HG02943 (cell line): ENCODE measurements at regions not wholly inside any gene's neighbourhood (a gene's known extent, or its start where the extent isn't known, plus 50 kb on each side); places are given as distances from the start of the nearest gene placed in this dataset.

Experiments used
- ATAC-seq: cut with Tn5 transposase; IDR thresholded peaks from one replicate; pipeline ENCODE4 v1.9.1; 2021; ENCODE audit warnings: mild to moderate bottlenecking, low read depth, moderate library complexity; ENCODE audit not compliant: unreplicated experiment

- ATAC-seq = no peak
These were observed 492.0 kb upstream of the AKR1E2 start for GRCh38 chr10:4334015-4334414.

DNA sequence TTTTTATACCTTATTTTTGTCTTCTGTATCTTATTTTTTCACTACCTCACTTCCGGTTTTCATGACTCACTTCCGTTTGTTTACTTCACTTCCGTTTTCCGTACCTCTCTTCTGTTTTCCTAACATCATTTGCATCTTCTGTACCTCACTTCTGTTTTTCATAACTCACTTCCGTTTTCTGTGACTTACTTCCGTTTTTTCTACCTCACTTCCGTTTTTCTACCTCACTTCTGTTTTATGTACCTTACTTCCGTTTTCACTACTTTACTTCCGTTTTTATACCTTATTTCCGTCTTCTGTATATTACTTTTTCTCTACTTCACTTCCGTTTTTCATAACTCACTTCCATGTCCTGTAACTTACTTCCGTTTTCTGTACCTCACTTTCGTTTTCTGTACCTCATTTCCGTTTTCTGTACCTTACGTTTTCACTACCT, 492.5 kb upstream of the AKR1E2 start:
- no peak for ATAC-seq

DNA sequence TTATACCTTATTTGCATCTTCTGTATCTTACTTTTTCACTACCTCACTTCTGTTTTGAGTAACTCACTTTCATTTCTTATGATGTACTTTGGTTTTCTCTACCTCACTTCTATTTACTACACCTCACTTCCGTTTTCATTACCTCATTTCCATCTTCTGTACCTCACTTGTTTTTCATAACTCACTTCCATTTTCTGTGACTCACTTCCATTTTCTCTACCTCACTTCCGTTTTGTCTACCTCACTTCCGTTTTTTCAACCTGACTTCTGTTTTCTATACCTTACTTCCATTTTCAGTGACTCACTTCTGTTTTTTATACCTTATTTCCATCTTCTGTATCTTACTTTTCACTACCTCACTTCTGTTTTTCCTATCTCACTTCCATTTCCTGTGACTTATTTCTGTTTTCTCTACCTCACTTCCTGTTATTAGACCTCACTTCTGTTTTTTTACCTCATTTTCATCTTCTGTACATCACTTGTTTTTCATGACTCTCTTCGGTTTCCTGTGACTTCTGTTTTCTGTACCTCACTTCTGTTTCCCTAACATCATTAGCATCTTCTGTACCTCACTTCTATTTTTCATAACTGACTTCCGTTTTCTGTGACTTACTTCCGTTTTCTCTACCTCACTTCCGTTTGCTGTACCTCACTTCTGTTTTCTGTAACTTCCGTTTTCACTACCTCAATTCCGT, 493.1 kb upstream of the AKR1E2 start:
- no peak for ATAC-seq

- no peak for ATAC-seq
These were observed 494.9 kb upstream of the AKR1E2 start for GRCh38 chr10:4331150-4331549.

DNA sequence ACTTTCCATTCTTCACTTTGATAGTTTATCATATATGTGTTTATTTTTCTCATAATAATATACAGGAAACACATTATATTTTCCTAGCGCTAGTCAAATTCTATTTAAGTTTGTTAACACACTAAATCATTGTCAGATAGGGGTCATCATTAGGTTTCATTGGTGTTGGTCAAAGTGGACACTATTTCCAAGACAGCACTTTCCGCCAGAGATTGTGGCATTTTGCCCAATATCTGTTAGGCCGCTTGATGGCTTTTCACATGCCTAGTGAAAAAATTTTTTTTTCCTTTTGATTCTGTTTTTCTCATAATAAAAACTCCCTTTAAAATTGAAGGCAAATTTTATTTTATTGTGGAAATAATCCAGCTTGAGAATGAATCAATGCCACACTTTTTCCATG, 495.4 kb upstream of the AKR1E2 start:
- ATAC-seq = no peak

- no peak for ATAC-seq
These were observed 496.8 kb upstream of the AKR1E2 start for GRCh38 chr10:4329225-4329624.

DNA sequence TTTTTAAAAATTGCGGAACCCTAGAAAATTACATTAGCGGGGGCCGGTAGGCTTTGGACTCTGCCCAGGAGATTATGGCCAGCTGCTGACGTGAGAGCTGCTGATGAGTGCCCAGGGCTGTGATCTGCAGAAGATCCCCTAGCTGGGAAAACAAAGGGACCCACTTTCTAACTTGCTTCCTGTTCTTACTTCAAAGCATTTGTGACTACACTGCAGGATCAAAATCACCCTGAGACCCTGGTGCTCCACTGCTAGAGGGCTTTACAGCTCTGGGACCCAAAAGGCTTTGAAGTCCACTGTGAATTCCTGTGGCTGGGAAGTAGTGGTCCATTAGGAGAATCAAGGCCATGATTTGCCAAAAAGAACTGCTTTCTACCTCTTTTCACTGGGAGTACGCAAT, 499.4 kb upstream of the AKR1E2 start:
- no peak for ATAC-seq

DNA sequence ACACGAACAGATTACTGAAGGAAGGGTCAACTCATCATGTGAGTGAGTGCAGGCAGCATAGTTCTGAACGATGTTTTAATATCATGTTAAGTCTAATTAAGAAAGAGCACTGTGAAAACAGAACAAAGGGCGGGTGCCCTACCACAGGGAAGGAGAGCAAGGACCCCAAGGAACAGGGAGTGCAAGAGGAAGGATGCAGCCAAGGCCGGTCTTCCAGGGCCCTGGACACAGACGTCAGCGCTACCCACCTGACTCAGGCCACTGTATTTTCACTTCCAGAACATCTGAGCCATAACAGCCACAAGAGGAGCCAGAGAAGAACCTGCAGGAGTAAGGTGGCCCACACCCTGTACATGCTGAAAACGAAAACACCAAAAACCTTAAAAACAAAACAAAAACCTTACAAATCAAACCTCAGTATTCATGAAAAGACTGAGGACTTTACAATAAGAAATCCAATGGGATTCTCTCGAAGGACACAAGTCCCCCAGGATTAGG, 506.1 kb upstream of the AKR1E2 start:
- no peak for ATAC-seq

- no peak for ATAC-seq
These were observed 509.7 kb upstream of the AKR1E2 start for GRCh38 chr10:4316161-4316810.

DNA sequence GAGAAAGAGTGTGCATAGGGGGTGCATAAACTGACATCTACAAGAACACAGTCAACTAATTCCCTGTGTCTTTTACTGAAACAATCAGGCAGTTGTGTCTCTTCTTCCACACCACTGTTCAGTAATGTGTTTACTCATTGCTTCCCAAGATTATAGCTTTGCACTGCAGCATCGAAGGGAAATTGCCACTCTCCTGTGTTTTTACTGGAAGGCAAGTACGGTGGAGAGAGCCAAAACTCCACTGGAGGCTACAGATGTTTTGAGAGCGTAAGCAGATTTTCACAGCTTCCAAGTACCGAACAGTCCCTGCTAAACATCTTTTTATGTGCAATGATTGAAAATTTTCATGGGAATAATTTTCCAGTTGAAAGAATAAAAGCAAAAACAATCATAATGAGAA, 510.5 kb upstream of the AKR1E2 start:
- no peak for ATAC-seq

DNA sequence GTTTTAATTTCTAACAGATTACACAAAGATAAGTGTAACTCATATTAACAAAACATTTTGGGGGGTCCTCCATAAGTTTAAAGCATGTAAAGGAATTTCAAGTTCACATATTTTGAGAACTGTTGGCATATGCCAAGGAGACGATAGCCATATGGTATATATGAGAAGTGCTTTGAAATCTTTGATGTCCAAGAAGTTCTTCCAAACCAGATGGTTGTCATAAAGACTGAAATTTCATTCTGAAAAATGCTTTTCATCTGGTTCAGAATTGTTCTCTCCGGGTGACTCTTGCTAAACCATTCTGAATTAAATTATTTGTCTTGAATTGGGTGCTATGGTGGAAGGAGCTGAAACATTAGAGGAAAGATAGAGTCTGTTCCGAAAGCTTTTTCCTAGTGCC, 513.0 kb upstream of the AKR1E2 start:
- no peak for ATAC-seq

DNA sequence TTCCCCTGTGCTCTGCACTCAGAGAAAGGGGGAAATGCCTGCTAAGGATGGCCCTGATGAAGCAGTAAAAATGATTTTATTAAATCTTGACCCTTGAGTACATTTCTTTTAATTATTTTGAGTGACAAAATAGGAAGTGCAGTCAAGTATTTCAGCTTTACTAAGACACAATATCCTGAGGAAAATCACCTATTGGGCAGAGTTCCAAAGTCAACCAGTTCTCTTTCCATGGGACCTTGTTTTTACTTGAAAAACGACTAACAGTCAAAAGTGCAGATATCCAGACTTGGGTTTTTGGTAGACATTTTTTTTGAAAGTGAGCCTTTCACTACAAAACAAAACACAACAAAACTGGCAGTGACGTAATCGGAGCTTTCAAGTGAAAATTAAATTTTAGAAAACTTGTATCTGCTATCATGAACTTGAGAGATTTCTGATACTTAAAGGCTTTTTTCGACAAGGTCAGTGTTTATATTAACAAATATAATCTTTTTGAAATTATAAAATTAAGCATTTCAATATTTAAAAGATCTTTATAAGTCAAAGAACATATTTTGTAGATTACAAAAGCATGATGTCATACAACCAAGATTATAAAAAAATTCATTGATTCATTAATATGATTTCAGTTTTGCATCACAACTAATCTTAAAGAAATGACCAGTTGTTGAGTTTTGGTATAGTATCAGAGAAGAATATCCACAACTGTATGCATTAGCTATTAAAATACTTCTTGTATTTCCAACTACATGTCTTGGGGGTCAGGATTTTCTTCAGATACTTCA, 513.8 kb upstream of the AKR1E2 start:
- no peak for ATAC-seq

- no peak for ATAC-seq
These were observed 515.8 kb upstream of the AKR1E2 start for GRCh38 chr10:4310172-4310571.

DNA sequence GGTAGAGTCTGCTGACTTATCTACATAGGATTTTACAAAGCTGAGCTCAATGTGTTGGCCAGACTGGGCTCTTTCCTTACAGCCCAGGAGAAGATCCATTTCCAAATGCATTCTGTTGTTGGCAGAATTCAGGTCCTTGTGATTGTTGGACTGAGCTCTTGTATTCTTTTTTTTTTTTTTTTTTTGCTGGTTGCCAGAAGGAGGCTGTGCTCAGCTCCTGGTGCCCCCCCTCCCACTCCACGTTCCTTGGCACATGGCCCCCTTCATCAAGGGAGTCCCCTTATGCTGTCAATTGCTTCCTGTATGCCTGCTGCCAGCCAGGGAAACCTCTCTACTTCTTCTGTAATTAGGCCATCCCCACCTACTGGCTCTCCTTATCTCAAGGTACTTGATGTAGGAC, 518.1 kb upstream of the AKR1E2 start:
- ATAC-seq = no peak

GRCh38 chr10:4306871-4307270, 519.1 kb upstream of the AKR1E2 start:
- no peak for ATAC-seq

GRCh38 chr10:4303045-4303444, 518.0 kb upstream of the KLF6 start:
- no peak for ATAC-seq

DNA sequence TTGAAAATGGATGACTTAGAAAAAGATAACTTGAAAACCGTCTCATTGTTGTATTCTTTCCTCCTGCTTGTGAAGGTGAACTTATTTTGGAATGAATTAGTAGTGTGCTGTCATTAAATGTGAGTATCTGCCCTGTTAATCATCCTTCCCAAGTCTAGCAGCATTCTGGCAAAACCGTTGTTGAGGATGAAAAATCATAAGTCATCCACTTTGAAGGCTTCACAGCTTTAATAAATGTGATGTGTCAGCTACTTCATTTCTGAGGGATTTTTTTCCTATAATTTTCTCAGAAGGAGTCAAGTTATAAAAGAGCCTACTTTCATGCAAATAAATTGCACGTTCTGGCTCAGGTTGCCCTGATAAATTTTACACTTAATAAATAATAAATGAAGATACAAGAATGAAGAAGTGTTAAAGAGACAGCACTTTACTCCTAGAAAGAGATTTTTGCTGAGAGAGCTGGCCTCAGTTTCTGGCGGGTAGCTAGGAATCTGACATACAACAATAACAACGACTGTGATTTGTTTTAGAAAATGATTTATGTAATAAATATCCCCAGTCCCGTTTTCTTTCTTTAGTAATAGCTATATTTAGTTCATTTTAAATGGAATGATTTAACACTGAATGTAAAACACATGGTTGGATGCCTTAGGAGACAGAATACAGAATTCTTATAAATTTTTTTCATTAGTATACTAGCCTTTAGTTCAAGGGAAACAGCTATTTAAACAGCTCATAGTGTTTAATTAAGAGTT, 516.5 kb upstream of the KLF6 start:
- no peak for ATAC-seq

GRCh38 chr10:4296161-4296560, 511.2 kb upstream of the KLF6 start:
- no peak for ATAC-seq

DNA sequence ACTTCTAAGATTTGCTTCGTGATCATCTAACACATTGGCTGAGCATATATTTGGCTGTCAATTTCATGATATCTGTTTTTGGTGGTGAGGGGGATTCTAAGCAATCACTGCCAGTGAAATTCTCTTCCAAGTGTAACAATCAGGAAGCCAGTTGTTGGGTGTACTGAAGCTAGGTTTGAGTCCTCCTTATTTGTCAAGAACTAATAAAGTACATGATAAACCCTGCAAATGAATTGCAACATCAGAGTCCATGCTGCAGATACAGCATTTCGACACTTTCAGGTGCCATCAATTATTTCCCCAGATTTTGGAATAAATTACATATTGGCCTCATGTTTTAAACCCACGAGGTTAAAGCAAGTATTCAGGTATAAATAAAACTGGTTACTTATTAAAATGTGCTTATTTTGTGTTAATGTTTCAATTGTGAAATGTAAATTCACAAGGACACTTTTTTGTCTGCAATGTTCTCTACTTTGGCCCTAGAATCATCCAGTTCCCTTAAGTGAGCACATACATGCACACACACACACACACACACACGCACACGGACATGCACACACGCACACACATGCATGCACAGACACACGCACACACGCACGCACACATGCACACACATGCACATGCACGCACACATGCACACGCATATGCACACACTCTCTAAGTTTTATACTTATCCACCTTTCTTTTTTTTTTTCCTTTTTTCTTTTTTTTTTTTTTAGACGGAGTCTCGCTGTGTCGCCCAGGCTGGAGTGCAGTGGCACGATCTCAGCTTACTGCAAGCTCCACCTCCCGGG, 510.2 kb upstream of the KLF6 start:
- no peak for ATAC-seq

DNA sequence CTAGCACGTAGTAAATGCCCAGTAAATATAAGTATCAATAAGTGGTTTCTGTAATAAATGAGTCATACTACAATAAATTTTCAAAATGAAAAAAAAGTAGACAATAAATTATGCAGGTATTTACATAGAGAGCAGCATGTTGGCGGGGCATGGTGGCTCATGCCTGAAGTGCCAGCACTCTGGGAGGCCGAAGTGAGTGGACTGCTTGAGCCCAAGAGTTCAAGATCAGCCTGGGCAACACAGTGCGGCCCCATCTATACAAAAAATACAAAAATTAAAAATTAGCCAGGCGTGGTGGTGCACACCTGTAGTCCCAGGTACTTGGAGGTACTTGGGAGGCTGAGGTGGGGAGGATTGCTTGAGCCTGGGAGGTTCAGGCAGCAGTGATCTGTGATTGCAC, 509.3 kb upstream of the KLF6 start:
- no peak for ATAC-seq
